ENCODE measurements at regions not wholly inside any gene's neighbourhood (a gene's known extent, or its start where the extent isn't known, plus 50 kb on each side); places are given as distances from the start of the nearest gene placed in this dataset.
A peak's percentile ranks its signal among the peaks of the same experiment; 100 is the strongest.

DNA sequence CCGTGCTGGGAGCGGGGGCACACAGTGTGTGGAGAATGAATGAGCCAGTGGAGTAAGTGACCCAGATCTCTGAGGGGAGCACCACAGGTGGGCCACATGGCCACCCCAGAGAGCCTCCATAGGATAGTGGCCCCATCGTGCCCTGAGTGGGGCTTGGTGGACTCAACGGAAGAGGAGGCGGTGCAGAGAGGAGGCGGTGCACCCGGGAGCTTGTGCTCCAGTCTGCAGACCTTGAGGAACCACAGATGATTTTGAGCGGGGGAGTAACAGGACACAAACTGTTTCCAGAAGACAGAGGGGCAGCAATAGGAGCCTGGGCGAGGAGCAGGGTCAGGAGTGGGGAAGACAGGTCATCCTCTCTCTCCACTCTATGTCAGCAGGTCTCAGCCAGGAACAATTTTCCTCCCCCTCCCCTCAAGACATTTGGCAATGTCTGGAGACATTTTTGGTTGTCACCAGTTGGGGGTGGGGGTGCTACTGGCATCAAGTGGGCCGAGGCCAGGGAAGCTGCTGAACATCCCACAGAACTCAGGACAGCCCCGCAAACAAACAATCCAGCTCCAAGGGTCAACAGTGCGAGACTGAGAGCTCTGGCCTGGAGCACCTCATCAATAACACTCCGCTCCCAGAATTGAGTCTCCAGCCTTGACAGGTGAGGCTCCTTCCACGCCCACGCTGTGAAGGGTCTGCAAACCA, 182.2 kb downstream of the USP12 start:
- no peak for DNase-seq

DNA sequence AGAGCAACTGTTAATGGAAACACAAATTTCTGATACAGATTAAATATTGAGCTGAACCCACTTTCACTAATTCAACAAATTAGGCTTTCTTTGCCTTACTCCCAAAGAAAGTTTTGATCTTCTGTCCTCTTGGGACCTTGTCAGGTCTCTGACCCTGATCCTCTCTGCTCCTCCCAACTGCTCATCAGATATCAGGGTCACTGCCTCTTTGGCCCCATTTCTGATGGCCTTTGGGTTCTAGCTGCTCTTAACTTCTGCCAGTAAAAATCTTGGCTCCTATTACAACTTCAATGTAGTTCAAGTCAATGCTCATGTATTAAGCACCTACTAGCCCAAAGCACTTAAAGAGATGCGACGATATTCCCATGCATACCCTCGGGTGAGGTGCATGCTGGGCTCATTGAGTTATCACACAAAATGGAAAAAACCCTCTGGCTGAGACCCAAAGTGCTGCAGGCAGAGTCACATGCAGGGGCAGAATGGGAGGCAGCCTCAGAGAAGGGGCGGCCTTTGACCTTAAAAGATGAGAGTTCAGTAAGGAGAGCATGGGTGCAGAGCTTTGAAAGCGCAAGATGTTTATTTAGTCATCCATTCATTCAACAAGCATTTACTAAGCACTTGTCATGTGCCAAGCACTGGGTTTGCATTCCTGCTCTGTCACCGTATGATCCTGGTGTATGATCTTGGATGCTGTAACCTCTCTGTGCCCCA, 183.4 kb downstream of the USP12 start:
- no peak for DNase-seq

DNA sequence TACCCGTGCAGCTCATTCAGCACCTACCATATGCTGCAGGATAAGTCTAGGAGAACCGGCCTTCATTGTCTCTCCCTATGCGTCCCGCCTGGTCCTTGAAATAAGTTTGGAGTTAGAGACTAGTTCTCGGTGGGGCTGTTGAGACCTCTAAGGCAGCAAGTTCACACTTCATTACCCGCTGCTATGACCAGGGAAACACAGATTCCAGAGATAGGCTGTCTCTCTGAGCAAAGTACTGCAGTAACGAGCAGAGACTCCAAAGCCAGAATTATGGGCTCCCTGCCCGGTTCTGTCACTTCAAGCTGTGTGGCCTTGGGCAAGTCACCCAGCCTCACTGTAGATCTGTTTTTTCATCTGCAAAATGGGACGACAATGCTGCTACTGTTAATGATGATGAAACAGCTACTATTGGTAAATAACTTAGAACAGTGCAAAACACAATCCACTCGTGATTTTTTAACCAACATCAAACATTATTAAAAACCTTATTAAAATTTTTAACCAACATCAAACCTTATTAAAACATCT, 184.1 kb downstream of the USP12 start:
- peak; percentile 53 to 83 for DNase-seq

DNA sequence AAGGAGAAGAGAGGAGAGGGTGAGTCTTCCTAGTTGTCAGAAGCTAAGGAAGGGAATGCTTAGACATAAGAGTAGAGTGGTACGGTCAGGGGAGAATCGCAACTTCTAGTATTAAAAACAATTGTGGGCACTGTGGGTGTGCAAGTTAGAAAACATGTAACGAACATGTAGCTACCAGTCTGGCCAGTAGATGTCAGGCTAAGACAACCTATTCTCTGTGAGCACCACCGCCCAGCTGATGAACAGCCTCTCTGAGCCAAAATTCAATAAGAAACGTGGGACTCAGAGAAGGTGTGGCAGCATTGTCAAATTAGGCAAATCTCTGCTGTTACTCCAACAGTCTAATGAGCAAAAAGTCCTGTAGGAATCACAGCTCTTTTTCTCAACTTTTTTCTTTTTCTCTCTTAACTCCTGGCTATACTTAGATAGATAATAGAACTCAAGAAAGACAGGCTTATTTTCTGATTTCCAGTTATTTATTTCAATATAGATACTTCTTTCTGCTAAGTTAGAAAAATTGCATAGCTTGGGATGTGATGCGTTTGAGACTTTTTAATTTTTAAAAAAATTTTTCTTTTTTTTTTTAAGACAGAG, 186.2 kb downstream of the USP12 start:
- peak; percentile 83 to 92 for DNase-seq

DNA sequence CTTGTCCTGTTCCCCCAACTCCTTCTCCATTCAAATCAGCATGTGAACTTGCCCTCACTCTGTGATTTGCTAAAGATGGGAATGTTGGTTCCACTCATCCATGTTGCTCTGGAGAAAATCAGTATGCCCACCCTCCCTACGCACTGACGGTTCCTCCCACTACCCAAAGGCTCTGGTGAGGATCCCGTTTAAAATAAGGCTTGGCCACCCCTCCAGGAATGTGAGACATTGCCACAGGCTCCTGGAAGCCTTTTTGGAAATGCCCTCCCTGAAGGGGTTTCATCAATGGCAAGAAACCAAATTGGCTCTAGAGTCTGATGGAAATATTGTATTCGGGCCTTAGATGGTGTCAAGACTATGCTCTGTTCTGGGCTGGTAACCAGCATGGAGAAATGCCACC, 187.3 kb downstream of the USP12 start:
- DNase-seq = no peak

DNA sequence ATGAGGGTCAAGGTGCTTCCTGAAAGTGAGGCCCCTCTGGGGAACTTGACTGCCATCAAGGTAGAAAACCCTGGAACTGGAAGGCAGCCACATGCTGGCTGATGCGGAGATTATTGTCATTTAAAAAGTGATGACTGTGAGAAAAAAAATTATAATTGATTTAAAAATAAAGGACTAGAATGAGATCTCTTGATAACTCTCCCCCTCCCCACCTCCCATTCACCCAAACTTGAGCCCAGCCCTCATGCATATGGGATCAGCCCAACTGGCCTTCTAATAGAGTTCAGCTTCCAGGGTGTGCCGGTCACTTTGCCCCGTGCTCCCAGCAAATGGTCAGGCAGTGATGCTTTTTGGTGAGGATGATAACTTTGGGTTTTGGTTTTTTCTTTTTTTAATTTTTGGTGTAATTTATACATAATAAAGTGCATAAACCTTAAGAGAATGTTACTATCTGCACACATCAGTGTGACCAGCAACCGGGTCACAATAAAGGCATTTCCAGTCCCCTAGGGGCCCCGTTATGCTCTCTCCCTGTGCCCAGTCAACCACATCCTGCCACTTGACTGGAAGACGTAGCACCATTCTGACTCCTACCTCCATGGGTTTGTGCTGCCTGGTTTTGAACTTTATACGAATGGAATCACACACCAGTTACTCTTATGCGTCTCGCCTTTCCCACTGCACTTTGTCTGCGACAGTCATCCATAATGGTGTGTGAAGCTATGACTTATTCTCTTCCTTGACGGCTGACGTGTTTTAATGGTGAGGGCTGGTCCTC, 187.9 kb downstream of the USP12 start:
- DNase-seq = no peak

DNA sequence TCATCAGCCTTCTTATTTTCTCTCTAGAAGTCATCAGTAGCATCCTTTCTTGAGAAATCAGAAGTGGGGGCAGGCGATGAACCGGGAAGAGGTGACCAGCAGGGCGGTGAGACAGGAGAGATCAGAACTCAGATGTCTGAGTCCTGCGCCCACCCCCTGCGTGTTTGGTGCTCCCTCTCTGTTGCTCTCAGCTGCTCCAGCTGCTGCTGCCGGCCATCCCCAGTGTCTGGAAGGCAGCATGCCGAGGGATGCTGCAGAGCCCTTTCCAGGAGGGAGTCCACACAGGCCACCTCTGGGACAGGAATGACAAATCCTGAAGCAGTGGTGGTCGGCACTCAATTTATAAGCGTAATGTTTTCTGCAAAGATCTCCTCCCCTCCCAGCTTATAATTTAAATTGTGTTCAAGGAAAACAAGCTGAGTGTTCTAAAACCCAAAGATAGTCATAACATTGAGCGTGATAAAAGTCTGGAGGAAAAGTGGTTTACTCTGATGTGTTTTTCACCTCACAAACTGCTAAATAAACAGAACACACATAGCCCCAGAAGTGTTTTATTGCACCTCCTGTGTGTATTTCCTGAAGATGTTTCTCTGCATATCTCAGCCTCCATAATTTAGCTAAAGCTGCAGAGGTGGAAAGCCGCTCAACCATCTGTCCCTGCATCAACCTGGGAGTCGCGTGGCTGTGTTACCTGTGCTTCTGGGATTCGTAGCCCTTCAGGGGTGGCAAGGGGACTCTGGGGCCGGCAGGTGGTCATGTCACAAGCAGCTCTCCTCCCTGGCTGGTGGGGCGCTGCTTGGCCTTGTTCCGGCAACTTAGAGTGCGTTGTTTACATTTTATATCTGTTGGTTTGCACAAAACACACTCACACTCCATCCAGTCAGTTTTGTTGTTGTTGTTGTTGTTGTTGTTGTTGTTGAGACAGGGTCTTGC, 191.2 kb downstream of the USP12 start:
- peak in 1 of 2 experiments; percentile 37 for DNase-seq

DNA sequence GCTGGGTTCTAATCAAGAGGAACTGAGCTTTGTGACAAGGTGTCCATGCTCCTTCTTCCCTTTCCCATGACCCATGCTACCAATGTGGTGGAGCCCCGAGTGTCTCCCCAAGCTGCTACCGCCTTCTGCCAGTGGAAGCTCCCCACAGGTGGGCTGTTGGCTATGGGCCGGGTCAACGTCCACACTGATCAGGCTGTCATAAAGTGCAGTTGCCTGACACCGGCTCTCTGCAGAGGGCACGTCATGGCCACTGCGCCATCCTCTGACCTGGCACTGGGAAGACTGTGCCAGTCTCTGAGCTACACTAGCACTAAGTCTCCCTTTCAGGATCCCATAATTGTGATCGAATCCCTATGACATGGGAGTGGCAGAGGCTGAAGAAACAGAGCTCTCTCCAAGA, 192.3 kb downstream of the USP12 start:
- no peak for DNase-seq

DNA sequence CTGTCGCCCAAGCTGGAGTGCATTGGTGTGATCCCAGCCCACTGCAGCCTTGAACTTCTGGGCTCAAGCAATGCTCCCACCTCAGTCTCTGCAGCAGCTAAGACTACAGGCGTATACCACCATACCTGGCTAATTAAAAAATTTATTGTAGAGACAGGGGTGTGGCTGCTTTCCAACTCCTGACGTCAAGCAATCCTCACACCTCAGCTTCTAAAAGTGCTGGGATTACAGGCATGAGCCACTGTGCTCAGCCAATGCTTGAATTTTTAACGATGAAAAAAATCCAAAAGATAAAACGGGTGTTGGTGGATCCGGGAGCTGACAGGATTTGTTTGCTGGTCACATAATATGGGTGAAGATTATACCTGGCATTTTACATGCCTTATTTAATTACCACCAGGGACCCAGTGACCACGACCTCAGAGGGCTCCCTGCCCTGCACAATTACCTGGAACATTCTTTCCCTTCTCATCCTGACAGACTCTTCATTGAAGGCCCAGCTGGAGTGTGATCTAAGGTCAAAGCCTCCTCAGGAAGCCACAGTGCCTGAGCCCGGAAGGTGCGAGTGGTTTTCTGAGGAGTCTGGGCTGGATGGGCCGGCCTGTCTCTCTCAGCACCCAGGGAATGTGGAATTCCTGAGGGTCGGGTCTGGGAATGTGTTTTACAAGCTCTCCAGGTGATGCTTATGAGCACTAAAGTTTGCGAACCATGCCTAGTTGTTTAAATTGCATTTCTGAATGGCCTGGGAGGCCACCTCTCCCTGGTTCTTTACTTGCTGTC, 193.3 kb downstream of the USP12 start:
- DNase-seq = no peak

DNA sequence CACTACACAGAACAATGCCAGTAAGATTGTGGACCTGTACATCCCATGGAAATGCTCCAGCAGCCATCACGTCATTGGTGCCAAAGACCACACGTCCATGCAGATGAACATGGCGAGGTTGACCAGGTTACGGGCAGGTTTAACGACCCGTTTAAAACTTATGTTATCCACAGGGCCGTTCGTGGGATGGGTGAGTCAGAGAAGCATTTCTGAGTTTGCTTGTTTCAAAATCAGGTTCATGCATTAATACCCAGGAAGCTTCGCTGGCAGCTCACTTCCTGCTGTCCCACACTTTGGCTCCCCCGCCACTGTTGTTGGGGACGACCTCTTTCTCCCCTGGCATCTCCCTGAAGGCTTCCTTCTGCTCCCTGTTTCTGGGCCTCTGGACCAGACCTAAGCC, 194.1 kb downstream of the USP12 start:
- no peak for DNase-seq

DNA sequence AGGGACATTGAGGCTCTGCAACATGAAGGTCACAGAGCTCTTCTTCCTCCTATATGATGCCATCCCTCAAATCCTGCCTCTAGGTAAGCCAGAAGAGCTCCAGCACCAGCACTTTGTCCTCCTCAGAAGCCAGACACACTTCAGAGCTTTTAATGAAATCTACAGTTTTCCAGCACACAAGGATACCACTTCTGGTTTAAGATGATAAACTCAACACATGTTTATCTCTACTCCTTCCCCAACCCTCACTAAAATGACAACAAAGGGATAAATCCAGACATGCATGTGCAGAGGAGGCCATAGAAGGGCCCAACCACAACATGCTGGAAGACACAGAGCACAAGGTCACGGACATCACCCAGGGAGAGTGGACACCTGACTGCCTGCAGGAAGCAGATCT, 195.3 kb downstream of the USP12 start:
- no peak for DNase-seq

DNA sequence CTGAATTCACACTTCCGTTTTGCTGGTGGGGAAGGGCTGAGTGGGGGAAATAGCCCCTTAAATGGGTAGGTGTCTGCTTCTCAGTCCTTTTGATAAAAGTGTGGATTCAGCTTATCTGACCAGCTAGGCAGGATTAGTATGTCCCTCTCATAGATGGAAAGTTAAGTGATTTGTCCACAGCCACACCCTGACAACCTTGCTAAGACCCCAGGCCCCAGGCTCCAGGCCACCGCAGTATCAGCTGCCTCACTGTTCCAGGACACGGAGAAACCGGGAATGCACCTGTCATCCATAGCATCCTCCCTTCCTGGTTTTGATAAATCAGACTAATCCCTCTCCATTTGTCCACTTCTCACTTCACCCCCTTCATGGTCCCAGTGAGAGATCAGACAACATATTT, 197.7 kb downstream of the USP12 start:
- DNase-seq = no peak

DNA sequence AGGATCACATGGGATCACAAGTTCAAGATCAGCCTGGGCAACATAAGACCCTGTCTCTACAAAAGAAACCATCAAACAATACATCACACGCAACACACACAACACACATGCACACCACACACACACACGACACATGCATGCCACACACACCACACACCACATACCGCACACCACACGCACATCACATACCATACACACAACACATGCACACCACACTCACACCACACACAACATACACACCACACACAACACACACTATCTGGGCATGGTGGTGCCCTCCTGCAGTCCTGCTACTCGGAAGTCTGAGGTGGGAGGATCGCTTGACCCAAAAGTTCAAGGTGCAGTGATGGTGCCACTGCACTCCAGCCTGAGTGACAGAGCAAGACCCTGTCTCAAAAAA, 198.3 kb downstream of the USP12 start:
- DNase-seq = no peak

DNA sequence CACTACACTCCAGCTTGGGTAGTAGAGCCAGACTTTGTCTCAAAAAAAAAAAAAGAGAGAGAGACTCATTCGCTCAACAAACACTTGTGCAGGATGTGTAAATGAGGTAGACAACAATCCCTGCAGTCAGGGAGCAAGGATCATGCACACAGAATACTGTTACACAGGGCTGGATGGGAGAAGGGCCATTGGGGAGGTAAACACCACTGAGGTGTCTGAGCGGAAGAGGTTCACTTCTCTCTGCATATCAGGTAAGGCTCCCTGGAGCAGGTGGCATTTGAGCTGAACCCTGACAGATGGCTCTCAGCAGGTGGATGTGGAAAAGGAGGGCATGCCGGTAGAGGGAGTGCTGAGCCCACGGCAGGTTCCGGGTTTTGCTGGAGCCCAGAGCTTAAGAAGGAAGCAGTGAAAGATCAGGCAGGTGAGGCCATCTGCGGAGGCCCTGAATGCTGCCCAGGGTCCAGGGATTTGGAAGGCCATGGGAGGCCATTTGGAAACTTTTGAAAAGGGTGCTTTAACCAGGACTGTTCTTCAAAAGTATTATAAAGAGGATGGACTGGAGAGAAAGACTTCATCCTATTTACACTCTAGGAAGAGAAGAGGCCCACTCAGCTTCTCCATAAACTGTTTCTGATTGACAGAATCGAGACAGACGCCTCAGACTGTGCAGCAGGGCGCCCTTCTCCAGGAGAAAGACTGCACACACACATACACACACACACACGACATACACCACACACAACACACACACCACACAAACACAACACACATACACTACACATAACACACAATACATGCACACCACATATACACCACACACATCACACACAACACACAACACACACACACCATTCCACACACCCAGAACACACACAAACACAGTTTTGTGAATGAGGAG, 199.4 kb downstream of the USP12 start:
- DNase-seq = peak; percentile 68 to 89

DNA sequence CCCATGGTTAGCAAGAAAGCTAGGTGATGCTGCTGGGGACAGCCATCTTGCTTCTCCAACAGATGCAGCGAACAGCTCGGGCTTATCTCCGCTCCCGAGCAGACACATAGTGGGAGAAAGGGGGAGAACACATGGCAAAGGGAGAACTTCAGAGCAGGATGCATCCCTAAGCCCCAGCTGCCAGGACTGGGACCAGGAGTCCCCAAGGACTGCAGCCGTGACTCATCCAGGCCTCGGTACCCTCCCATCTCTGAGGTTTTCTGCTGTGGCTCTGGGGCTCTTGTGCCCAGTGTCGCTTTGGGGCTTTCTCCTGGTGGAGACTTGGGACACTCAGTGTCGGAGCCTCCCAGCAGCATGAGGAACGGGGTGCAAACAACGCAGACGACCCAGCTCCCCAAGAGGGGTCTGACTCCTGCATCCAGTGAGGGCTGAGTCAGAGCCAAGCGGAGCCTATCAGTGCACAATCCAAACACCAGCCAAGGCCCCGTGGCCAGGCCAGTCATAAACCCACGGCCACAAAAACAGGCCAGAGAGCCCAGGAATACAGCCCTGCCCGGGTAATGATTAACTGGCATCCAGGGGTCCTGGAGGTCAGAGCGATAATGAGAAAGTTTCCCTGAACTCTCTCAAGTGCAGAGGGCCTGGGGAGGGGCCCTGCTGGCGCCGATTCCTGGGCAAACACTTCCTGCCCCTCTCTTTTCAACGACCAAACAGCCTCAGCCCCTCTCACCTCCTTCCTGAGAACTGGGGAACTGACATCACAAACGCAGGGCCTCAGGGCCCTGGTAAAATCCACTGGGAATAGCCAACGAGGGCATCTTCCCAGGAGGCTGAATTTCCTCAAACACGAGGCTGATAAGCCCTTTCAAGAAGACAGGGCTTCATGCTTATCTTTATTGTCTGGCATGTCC, 202.9 kb downstream of the USP12 start:
- peak; percentile 93 to 99 for DNase-seq

DNA sequence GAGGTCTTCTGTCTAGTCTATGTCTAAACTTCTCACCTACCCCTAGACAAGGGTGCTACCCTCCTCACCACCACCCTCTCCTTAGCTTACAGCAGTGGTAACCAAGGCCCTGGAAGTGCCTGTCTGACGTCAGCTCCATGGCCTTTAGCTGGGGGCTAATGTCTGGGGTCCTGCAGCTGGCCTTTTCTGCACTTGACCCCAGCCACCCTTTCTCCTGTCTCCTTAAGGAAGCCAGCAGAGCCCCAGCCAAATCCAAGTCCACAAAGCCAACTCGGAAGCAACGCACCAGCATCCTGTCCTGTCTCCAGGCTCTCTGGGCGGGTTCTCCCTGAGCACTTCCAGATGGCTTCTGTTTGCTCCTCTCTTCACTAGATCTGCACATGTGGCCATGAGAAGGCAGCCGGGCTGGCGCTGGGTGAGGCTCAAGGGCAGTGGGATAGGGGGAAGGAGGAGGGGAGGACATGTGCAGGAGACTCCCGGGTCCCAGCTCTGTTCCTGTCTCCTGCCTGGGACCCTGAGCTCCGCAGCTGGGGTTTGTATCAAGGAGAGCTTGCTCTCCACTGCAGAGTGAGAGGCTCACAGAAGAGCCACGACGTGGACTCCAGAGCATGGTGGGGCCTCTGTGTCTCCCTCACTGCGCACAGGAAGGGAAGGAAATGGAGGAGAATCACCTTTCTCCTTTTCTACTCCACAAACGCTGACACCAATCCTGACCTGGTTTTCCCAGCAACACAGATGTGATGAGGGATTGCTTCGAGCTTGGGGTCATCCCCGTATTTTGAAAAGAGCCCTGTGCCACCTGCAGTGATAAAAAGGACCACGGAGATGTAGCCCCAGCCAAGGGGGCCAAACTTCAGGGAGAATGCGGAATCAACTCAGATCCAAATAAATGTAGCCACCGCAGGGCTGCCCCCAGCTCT, 204.2 kb downstream of the USP12 start:
- DNase-seq = peak; percentile 97 to 99

DNA sequence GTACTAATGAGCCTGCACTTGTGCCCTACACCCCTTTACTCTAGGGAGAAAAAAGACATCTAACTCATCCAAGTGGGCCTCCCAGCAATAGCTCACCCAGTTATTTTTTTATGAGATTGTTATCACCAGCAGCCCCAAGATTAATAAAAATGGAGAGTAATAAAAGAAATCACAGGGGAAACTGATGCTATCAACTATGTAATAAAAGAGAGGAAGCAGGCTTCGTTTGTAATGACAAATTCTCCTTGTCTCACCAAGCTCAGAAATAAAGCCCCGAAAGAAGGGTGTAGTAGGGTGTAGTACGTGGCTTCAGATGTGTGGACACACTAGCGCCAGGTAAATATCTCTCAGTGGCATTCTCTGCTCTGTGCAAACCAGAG, 204.9 kb downstream of the USP12 start:
- no peak for DNase-seq

Data from NCI-H524 (cell line).